HCEC 1CT (cell line): ENCODE measurements at regions not wholly inside any gene's neighbourhood (a gene's known extent, or its start where the extent isn't known, plus 50 kb on each side); places are given as distances from the start of the nearest gene placed in this dataset.

Experiments
- DNase-seq: peaks from one replicate; pipeline ENCODE4 v3.0.0-alpha.2; 2017

- DNase-seq, result no peak
Measured at GRCh38 chr10:132486539-132487121, 51.0 kb upstream of the INPP5A start.

- no peak for DNase-seq
Measured at GRCh38 chr10:132487241-132488135, 50.1 kb upstream of the INPP5A start.
